Aorta (tissue), 5 donors: ENCODE measurements at regions not wholly inside any gene's neighbourhood (a gene's known extent, or its start where the extent isn't known, plus 50 kb on each side); places are given as distances from the start of the nearest gene placed in this dataset.
A peak's percentile ranks its signal among the peaks of the same experiment; 100 is the strongest.

ENCODE experiments used
- ATAC-seq: fragments of 200-7000 bp; cut with Tn5 transposase; one replicate; pipeline ENCODE4 v1.9.1; 2022; ENCODE audit warnings: moderate library complexity; ENCODE audit not compliant: low FRiP score
- DNase-seq, 2 donors: peaks; one replicate each; pipeline ENCODE4 v3.0.0-alpha.2; 2020
- H3K27ac ChIP-seq, 2 donors: one replicate each; pipeline ENCODE4 v1.5.1; 2013; ENCODE audit warnings: low read length in 2 of 2, mild to moderate bottlenecking in 2 of 2, moderate library complexity in 2 of 2, control low read depth in 1 of 2, inconsistent platforms in 1 of 2, low read depth in 1 of 2
- H3K27me3 ChIP-seq, 2 donors: one replicate each; pipeline ENCODE4 v1.6.1; 2013; ENCODE audit warnings: control low read depth in 1 of 2, low read length in 1 of 2, mild to moderate bottlenecking in 1 of 2, moderate library complexity in 1 of 2; ENCODE audit not compliant: insufficient read depth in 2 of 2, control insufficient read depth in 1 of 2
- H3K36me3 ChIP-seq, 2 donors: one replicate each; pipeline ENCODE4 v1.6.1; 2013; ENCODE audit warnings: control low read depth in 1 of 2, low read length in 1 of 2, mild to moderate bottlenecking in 1 of 2; ENCODE audit not compliant: insufficient read depth in 2 of 2, control insufficient read depth in 1 of 2
- H3K4me1 ChIP-seq, 2 donors: one replicate each; pipeline ENCODE4 v1.6.1; 2013; ENCODE audit warnings: low read length in 2 of 2, control low read depth in 1 of 2, mild to moderate bottlenecking in 1 of 2, moderate library complexity in 1 of 2; ENCODE audit not compliant: insufficient read depth in 2 of 2, control insufficient read depth in 1 of 2
- H3K4me3 ChIP-seq, 2 donors: one replicate each; pipeline ENCODE4 v1.5.1; 2013; ENCODE audit warnings: low read length in 2 of 2, control low read depth in 1 of 2, mild to moderate bottlenecking in 1 of 2
- H3K9me3 ChIP-seq: one replicate; pipeline ENCODE4 v1.6.1; 2013; ENCODE audit warnings: mild to moderate bottlenecking, low read length; ENCODE audit not compliant: control insufficient read depth
- WGBS, 2 donors: extraction: QIAGEN DNeasy Blood & Tissue Kit; methylation state at CpG; one replicate each; pipeline ENCODE4 v1.1.7; 2013; 5-methylcytosine and 5-hydroxymethylcytosine counted together
- intact Hi-C, 2 donors: fragments of 100-400 bp; cut with DNase I; formaldehyde crosslinking; loops; one replicate each; pipeline versions ENCODE4 v1.14.2 to v1.15.0; 2022
- donor health status: healthy with polysubstance abuse.
- donor health status: Bipolar disorder and iron deficiency.
- donor health status: DM: no; HTN: no; CAD: no.
- donor health status: DM: no; HTN: no; CAD: no.
- donor health status: DM: yes; HTN: yes; CAD: no.

DNA sequence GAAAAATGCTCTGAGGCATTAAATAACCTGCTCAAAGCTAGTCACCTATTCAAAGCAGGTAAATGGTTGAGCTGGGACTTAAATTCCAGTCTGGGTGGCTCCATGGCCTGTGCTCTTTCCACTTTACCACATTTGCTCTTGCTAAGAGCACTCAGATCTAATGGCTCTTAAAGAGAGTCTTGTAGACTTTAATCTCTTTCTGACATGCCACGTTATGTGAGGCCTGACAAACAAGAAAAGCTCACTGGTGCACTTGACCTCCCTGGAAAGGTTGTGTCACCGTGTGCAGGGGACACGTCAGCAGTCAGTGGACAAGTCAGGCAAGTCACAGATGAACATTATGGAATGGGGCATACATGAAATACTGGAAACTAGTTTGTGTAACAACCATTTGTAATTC is 129.9 kb upstream of the RPS23 start:
- ATAC-seq, result no peak
- intact Hi-C loops, result loop anchor here in 1 of 2 donors (10.0 kb wide), 1 partner anchor 137 kb away; no protein-coding TSS in a partner anchor

DNA sequence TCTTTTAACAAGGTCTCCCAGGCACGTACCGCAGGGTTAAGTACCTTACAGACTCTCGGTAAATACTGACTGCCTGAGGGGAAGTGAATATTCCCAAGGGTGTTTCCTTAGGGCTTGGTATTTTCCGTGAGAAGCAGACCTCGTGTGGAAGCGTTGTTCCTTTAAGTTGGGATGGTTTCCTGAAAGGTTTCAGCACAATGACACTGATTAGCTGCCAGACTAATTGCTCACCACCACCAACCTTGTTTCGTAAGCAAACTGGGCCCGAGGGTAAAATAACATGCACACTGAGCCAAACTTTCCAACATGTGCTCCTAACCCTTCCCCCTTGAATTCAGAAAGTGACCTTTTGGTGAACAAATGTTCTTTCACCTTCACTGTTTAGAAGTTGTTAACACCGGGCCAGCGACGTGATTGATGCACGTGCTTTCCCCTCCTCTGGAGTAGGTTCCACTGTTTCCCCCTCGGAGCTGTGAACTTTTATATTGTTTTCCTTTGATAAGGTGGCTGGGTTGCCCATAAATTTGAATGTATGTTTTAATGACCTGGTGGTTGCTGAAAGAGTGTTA is 128.1 kb upstream of the RPS23 start:
- Histone ChIP-seq H3K27ac (peak overlapping the region; percentile 76 to 94), H3K9me3 (peaks cover 2% of the 10 kb centered on the region), H3K27me3 (no peaks in the 10 kb centered on the region), H3K36me3 (peaks cover 0 to 2% of the 10 kb centered on the region in 2 donors), H3K4me1 (peaks cover 4 to 14% of the 10 kb centered on the region in 2 donors), H3K4me3 (no peak overlapping the region)
- WGBS, 2 donors, result 8 to 16% methylated on average over 13 of the region's 13 CpGs
- DNase-seq (no peak), ATAC-seq (peak; percentile 71)
- intact Hi-C loops, result loop anchor here in 1 of 2 donors (10.0 kb wide), 1 partner anchor 139 kb away; no protein-coding TSS in a partner anchor

More for the DNA sequence above, 129.9 kb upstream of the RPS23 start:
- Histone ChIP-seq H3K9me3 (peaks cover 2% of the 10 kb centered on the region), H3K4me1 (peaks cover 4 to 14% of the 10 kb centered on the region in 2 donors), H3K27ac (no peak overlapping the region), H3K4me3 (no peak overlapping the region), H3K36me3 (peaks cover 0 to 2% of the 10 kb centered on the region in 2 donors), H3K27me3 (no peaks in the 10 kb centered on the region)
- DNase-seq, result no peak
- WGBS, 2 donors, result 95% methylated on average over 3 of the region's 3 CpGs

DNA sequence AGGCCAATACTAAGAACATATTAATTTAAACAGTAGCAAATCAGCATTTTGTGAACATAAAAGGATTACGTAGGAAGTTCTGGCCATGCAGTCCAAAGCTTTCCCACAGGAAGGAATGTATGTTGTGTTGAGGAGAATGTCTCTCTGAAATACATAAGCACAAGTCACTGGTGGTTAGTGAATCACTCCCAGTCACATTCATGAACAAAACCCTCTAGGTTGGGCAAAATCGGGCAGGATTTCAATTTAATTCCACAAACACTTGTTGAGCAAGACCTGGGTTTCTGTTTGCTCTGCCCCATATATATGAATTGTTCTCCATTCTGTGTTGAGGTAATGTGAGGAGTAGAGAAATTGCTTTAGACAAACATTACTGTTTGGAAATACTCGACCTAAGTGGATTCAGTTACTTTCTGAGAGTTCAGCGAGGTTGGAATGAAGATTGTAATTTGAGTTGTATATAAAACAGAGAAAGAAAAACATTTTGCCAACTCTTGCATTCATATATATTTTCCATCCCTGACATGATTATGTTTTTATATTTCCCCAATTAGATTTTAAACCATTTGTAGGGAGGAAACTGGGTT is 127.6 kb upstream of the RPS23 start:
- WGBS, 2 donors, result 37 to 44% methylated on average over 4 of the region's 4 CpGs
- intact Hi-C loops, result loop anchor here in 1 of 2 donors (10.0 kb wide), 1 partner anchor 139 kb away; no protein-coding TSS in a partner anchor
- no peak for ATAC-seq

GRCh38 chr5:82405161-82405560 is 127.0 kb upstream of the RPS23 start:
- H3K9me3 ChIP-seq, result peaks cover 2% of the 10 kb centered on the region
- H3K27me3 ChIP-seq, result no peaks in the 10 kb centered on the region
- no peaks in the 10 kb centered on the region for H3K36me3 ChIP-seq
- intact Hi-C loops, result loop anchor here in 1 of 2 donors (10.0 kb wide), 1 partner anchor 140 kb away; no protein-coding TSS in a partner anchor
- WGBS, 2 donors, result 12 to 14% methylated on average over 2 of the region's 2 CpGs
- H3K27ac ChIP-seq, result peak overlapping the region; percentile 90 to 94
- no peak for DNase-seq
- H3K4me1 ChIP-seq, result peaks cover 4 to 14% of the 10 kb centered on the region in 2 donors
- no peak overlapping the region for H3K4me3 ChIP-seq
- no peak for ATAC-seq

More for the DNA sequence above, 127.6 kb upstream of the RPS23 start:
- Histone ChIP-seq H3K36me3 (peaks cover 0 to 2% of the 10 kb centered on the region in 2 donors), H3K9me3 (peaks cover 2% of the 10 kb centered on the region), H3K27ac (peak overlapping the region; percentile 76 to 94), H3K27me3 (no peaks in the 10 kb centered on the region), H3K4me3 (no peak overlapping the region), H3K4me1 (peaks cover 4 to 14% of the 10 kb centered on the region in 2 donors)
- DNase-seq, result no peak

DNA sequence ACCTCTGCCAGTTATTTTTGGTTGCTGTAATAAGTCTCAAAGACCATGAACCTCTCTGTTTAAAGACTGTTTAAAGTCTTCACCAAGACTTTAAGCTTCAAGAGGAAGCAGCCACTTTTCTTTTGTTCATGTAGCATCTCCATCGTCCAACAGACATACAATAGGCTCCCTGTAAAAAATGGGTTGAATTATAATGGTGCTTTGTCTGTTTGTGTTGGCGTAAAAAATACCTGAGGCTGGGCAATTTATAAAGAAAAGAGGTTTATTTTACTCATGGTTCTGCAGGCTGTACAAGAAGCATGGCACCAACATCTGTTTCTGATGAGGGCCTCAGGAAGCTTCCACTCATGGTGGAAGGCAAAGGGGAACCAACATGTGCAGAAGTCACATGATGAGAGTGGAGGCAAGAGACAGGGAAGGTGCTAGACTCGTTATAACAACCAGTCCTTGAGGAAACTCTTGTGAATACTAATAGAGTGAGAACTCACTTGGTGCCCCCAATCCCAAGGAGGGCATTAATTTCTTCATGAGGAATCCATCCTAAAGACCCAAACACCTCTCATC is 126.3 kb upstream of the RPS23 start:
- DNase-seq, result no peak
- 75 to 96% methylated on average over 3 of the region's 3 CpGs for whole genome bisulfite sequencing, 2 donors

DNA sequence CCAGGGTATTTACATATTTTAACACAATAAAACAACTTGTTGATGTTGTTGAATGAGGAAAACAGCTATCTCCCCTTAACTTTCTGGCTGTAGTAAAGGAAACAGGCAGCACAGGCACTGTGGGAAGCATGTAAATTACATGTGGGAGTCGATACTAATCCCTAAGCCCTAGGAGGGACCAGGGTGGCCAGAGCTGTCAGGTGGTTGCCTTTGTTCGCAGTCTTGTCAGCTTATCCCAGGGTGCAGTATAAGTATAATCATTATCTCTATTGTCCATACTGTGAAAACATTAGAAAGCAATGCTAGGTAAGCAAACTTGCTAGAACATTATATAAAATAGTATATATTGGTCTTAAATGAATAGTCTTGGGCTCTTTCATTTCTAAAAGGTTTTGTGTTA is 125.6 kb upstream of the RPS23 start:
- DNase-seq (no peak), ATAC-seq (no peak)
- H3K27ac ChIP-seq, result no peak overlapping the region
- no peaks in the 10 kb centered on the region for H3K27me3 ChIP-seq
- H3K4me3 ChIP-seq, result no peak overlapping the region
- intact Hi-C loops, result loop anchor here in 1 of 2 donors (10.0 kb wide), 1 partner anchor 141 kb away; no protein-coding TSS in a partner anchor
- peaks cover 4 to 14% of the 10 kb centered on the region in 2 donors for H3K4me1 ChIP-seq
- peaks cover 2% of the 10 kb centered on the region for H3K9me3 ChIP-seq
- no peaks in the 10 kb centered on the region for H3K36me3 ChIP-seq
- 90 to 93% methylated on average over 2 of the region's 2 CpGs for WGBS, 2 donors

More for the DNA sequence above, 126.3 kb upstream of the RPS23 start:
- Histone ChIP-seq H3K4me3 (no peak overlapping the region), H3K4me1 (peaks cover 4 to 14% of the 10 kb centered on the region in 2 donors), H3K27ac (peak overlapping the region in 1 of 2 donors; percentile 94), H3K9me3 (peaks cover 2% of the 10 kb centered on the region), H3K36me3 (no peaks in the 10 kb centered on the region), H3K27me3 (no peaks in the 10 kb centered on the region)
- intact Hi-C loops, result loop anchor here in 1 of 2 donors (10.0 kb wide), 1 partner anchor 140 kb away; no protein-coding TSS in a partner anchor
- no peak for ATAC-seq

GRCh38 chr5:82403026-82403425 is 124.9 kb upstream of the RPS23 start:
- H3K36me3 ChIP-seq, result no peaks in the 10 kb centered on the region
- peak overlapping the region in 1 of 2 donors; percentile 25 for H3K27ac ChIP-seq
- peaks cover 2% of the 10 kb centered on the region for H3K9me3 ChIP-seq
- ATAC-seq (no peak), DNase-seq (no peak)
- intact Hi-C loops, result loop anchor here in 1 of 2 donors (10.0 kb wide), 1 partner anchor 142 kb away; no protein-coding TSS in a partner anchor
- 45 to 47% methylated on average over 2 of the region's 2 CpGs for WGBS, 2 donors
- H3K4me3 ChIP-seq, result no peak overlapping the region
- H3K4me1 ChIP-seq, result peaks cover 4 to 14% of the 10 kb centered on the region in 2 donors
- H3K27me3 ChIP-seq, result no peaks in the 10 kb centered on the region

GRCh38 chr5:82399111-82399510 is 121.0 kb upstream of the RPS23 start:
- 88 to 89% methylated on average over 2 of the region's 2 CpGs for WGBS, 2 donors
- DNase-seq (no peak), ATAC-seq (no peak)
- H3K27ac ChIP-seq, result no peak overlapping the region
- no peaks in the 10 kb centered on the region for H3K9me3 ChIP-seq
- no peaks in the 10 kb centered on the region for H3K27me3 ChIP-seq
- H3K36me3 ChIP-seq, result no peaks in the 10 kb centered on the region
- H3K4me1 ChIP-seq, result peaks cover 0 to 1% of the 10 kb centered on the region in 2 donors
- intact Hi-C loops, result loop anchor here in 1 of 2 donors (10.0 kb wide), 1 partner anchor 236 kb away; no protein-coding TSS in a partner anchor
- no peak overlapping the region for H3K4me3 ChIP-seq
